Heart left ventricle (tissue), 13 donors: ENCODE measurements at regions not wholly inside any gene's neighbourhood (a gene's known extent, or its start where the extent isn't known, plus 50 kb on each side); places are given as distances from the start of the nearest gene placed in this dataset.

Experiments
- CTCF ChIP-seq, 12 donors: fragments of 200-600 bp; sonication (generic) in 4 of 12; IDR thresholded peaks; one replicate each; pipeline versions ENCODE4 v1.5.0 to v1.8.0; 2018 to 2022; ENCODE audit warnings: antibody characterized with exemption in 12 of 12, mild to moderate bottlenecking in 5 of 12
- POLR2A ChIP-seq, 2 donors: fragments of 450-650 bp; IDR thresholded peaks; one replicate each; pipeline ENCODE4 v1.6.1; 2017; ENCODE audit warnings: antibody characterized with exemption in 2 of 2, mild to moderate bottlenecking in 2 of 2, moderate library complexity in 2 of 2
- donor health status: ischemic (EF 13 %, LVEDD 7.1; RV severe dilation, severe dysfunction).
- donor health status: DM: no; HTN: yes; CAD: no.
- donor health status: DM: no; HTN: no; CAD: no.
- donor health status: ischemic (EF 25% LVEDD 6.9; RV normal size, moderate dysfunction).
- donor health status: ischemic (EF 25% LVEDD 5.7; RV mildly dilated, moderate dysfunction).
- donor health status: ischemic (EF 35%, LVEDD 5.7; RV mildly dilated, moderate dysfunction).
- donor health status: nonischemic (EF 11% LVEDD 7.7; RV severe dilation, severe dysfunction).
- donor health status: DM: yes; HTN: yes; CAD: no.
- donor health status: PGD.
- donor health status: ischemic (EF 29% LVEDD 5.4; RV normal size, mild dysfunction).
- donor health status: nonischemic (EF 23%, LVEDD 6.1; RV moderate dilation, normal function).

GRCh38 chr5:152844713-152845112 is 439.6 kb upstream of the NMUR2 start:
- TF ChIP-seq CTCF (IDR thresholded peaks at IDR 0.05) (no peak), POLR2A (IDR thresholded peaks at IDR 0.05) (no peak)
